ENCODE measurements at regions not wholly inside any gene's neighbourhood (a gene's known extent, or its start where the extent isn't known, plus 50 kb on each side); places are given as distances from the start of the nearest gene placed in this dataset.

GRCh38 chr20:56748476-56749377 is 119.6 kb downstream of the TFAP2C start:
- ChIA-PET POLR2A (no interaction called here), CTCF (no interaction called here), RAD21 (ENCODE audit: low non-redundant PET in 1 of 2, low total read pairs in 2 of 2, uncharacterized antibody in 2 of 2, unreplicated experiment in 2 of 2) (no interaction called here)
- no TSS peak for BruUV-seq (replicated peaks)
- Histone ChIP-seq H3K9me2 (ENCODE audit: insufficient read depth) (no peaks in the 10 kb centered on the region), H3K4me2 (ENCODE audit: low read length) (no peak overlapping the region), H3K36me3 (ENCODE audit: control insufficient read depth in 1 of 2, insufficient read depth in 2 of 2, low read length in 2 of 2) (no peaks in the 10 kb centered on the region), H3K27me3 (ENCODE audit: insufficient read depth, low read length) (no peaks in the 10 kb centered on the region), H3K4me3 (replicated peaks in 1 of 2; ENCODE audit: low read depth in 1 of 2, low read length in 2 of 2) (no peak overlapping the region), H3K79me2 (ENCODE audit: insufficient read depth, low read length) (no peaks in the 10 kb centered on the region), H3K27ac (ENCODE audit: low read depth, low read length) (no peak overlapping the region), H3K9ac (ENCODE audit: low read length) (no peak overlapping the region), H3K4me1 (ENCODE audit: control insufficient read depth in 1 of 2, insufficient read depth in 2 of 2, low read length in 2 of 2) (peaks cover 0 to 14% of the 10 kb centered on the region in 2 experiments; a peak in 1 of 4 replicates), H3K9me3 (ENCODE audit: control insufficient read depth in 1 of 2, insufficient read depth in 1 of 2, low read depth in 1 of 2, low read length in 2 of 2) (no peaks in the 10 kb centered on the region), H4K20me1 (ENCODE audit: insufficient read depth) (no peaks in the 10 kb centered on the region), H2AFZ (ENCODE audit: low read depth, low read length, poor library complexity, severe bottlenecking) (no peak overlapping the region)
- no peak for DNase-seq (ENCODE audit: low read depth, low spot score)
- intact Hi-C loops (cut with micrococcal nuclease) = no loop called here
- no peak for TF ChIP-seq POLR2AphosphoS5 (IDR thresholded peaks at IDR 0.05; ENCODE audit: low read depth, low read length)
- no peak for TF ChIP-seq CEBPB (IDR thresholded peaks at IDR 0.05; ENCODE audit: low read depth)
- TF ChIP-seq SP1 (IDR thresholded peaks at IDR 0.05; ENCODE audit: low read depth) = no peak
- TF ChIP-seq RAD21 (IDR thresholded peaks at IDR 0.05; ENCODE audit: low read depth) = no peak
- no peak for TF ChIP-seq EZH2phosphoT487 (IDR thresholded peaks at IDR 0.05; ENCODE audit: borderline replicate concordance)
- no peak for TF ChIP-seq MAX (IDR thresholded peaks at IDR 0.05)
- no peak for TF ChIP-seq EZH2 (IDR thresholded peaks at IDR 0.05)
- TF ChIP-seq ZBTB33 (IDR thresholded peaks at IDR 0.05; ENCODE audit: extremely low read depth, insufficient replicate concordance, low read length) = no peak
- no peak for TF ChIP-seq SRF (IDR thresholded peaks at IDR 0.05; ENCODE audit: low read depth)
- no peak for TF ChIP-seq REST (IDR thresholded peaks at IDR 0.05; ENCODE audit: low read depth)
- TF ChIP-seq ZNF274 (IDR thresholded peaks at IDR 0.05; ENCODE audit: low read depth, low read length) = no peak
- TF ChIP-seq TCF7L2 (IDR thresholded peaks at IDR 0.05; ENCODE audit: borderline replicate concordance, extremely low read depth, insufficient read depth, insufficient read length) = no peak
- TF ChIP-seq FOSL1 (IDR thresholded peaks at IDR 0.05; ENCODE audit: low read depth) = no peak
- TF ChIP-seq POLR2A (IDR thresholded peaks at IDR 0.05; ENCODE audit: borderline replicate concordance, extremely low read depth, insufficient read depth, insufficient read length) = no peak
- ATAC-seq = no peak
